ENCODE measurements at regions not wholly inside any gene's neighbourhood (a gene's known extent, or its start where the extent isn't known, plus 50 kb on each side); places are given as distances from the start of the nearest gene placed in this dataset.

DNA sequence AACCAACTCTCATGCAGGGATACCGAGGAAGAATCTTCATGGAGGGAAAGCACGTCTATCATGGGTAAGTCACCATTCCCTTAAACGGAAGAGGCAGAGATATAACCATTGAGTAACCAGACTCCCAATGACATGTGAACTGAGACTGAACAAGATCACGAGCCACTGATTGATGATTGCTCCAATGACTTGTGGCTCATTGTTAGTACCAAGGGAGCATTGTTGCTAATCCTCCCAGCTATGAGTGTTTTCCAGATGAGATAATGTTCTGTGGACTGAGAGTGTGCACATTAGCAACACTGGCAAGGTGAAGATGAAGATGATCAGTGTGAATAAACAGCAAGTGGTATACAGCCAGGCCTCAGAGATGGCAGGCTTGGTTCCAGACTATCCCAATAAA lies 219.2 kb upstream of the MAP3K1 start:
- no peak for FAIRE-seq

DNA sequence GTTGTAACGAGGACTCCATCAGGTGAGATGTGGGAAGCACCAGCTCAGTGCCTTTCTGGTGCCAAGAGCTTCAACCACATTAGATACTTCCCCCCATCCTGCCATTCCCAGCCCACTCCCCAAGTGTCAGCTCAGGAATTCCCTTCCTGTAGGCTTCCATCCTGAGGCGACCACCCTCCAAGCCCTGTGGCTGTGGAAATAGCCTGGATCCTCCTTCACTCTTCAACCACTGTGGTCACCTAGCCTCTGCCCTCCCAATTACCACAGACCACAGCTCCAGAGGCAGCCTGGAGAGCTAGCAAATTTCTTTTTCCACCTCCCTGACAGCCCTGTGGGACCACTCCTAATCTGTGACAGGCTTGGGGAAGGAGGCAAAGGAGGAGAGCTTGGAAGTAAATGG lies 219.8 kb upstream of the MAP3K1 start:
- FAIRE-seq = no peak

More for the DNA sequence above, 219.2 kb upstream of the MAP3K1 start:
- no peak for DNase-seq (ENCODE audit: insufficient read length, low spot score)

DNA sequence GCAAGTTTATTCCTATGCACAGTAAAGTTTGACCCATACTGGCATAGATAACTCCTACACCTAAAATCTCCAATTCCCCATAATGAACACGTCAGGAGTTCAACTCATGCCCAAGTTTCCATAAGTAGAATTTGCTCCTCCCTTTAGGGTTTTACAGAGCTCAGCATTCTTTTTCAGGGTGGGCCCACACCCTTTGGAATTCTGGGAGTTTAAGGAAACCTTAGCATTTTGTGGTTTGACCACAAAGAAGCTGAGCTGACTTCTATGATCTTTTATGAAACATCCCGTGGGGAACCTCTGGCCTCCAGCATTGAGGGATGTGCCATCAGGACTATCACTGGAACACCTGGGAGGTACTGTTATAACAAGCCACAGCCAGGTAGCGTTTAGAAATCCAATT lies 220.6 kb upstream of the MAP3K1 start:
- FAIRE-seq (no peak), DNase-seq (ENCODE audit: insufficient read length, low spot score) (no peak)

More for the DNA sequence above, 219.8 kb upstream of the MAP3K1 start:
- no peak for DNase-seq (ENCODE audit: insufficient read length, low spot score)

DNA sequence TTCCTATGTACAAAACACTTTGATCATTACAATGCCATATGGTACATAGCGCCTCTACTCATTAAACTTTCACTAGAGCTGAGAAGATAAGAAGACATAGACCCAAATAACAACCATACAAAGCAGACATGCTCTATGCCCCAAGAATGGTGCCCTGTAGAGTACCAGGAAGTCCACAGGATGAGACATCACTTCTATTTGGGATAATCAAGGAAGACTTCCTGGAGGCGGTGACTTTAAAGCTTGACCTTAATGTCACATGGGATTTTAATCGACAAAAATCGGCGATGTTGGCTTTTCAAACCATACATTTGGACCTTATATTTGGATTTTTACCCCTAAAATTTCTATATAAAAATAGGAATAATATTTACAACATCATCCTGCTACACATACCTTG lies 224.3 kb upstream of the MAP3K1 start:
- FAIRE-seq = no peak
- no peak for DNase-seq (ENCODE audit: insufficient read length, low spot score)

DNA sequence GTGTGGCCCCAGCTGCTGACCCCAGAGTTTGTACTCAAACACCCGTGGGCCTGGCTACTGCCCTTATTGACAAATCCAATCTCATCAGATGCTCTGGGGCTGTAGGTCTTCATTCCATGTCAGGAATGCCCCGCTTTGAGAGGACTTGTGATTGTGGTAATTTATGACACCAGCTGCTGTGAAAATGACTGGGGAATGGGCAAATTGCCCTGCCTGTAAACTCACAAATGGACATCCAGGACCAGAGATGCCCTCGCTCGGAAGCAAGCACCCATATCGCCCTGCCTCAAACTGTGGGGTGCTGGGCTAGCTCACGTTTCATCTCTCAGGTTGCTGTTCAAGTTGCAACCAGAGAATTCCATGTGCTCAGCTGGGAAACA lies 225.9 kb upstream of the MAP3K1 start:
- no peak for DNase-seq (ENCODE audit: insufficient read length, low spot score)
- FAIRE-seq = no peak

DNA sequence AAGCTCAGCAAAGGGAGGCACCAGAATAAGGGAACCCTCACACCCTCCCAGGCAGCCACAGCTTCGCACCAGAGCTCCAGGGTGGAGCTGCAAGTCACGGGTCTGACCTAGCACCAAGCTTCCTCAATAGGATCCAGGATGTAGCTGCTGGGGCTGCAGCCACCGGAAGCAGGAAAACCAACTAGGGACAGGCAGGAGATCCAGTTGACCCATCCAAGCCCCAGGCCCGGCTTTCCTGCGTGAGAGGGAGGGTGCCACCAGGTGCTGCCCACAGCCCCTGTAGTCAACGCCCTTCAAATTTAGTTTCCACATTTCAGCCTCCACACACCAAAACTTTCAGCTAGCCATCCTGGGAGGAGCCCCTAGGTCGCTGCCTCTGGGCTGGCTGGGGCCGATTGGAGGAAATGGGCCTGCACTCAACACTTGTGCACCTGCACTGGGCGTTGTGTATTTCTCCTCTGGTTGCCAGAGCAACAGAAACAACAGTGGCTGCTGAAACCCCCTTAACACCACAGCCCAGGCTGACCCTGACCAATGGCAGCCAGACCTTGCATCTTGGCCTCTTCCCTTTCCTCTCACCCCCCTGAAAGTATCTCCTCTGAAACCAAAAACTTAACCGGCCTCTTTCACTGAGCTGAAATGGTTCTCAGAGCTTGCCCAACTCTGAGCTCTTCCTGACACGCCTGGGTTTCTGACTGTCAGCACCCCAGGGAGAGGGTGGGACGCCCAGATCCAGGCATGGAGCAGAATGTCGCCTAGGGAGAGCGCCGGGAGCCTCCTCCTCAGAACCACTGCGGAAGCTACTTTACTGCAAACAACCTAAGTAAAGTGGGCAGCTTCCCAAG lies 226.5 kb upstream of the MAP3K1 start:
- no peak for FAIRE-seq

DNA sequence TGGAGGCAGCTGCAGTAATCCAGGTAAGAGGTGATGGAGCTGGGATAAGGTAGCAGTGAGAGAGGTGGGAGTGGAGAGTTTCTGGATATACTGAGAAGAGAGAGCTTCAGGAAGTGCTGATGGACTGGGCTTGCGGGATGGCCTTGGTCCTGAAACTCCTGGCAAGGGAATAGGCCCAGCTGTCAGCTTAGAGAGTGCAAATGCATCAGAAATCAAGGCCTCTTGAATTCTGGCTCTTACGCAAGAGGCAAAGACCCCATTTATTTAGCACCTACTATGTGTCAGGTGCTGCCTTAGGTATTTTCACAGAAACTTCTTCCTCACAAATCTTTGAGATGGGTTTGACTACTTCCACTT lies 227.2 kb upstream of the MAP3K1 start:
- no peak for FAIRE-seq
- DNase-seq (ENCODE audit: insufficient read length, low spot score) = no peak

More for the DNA sequence above, 226.5 kb upstream of the MAP3K1 start:
- no peak for DNase-seq (ENCODE audit: insufficient read length, low spot score)

DNA sequence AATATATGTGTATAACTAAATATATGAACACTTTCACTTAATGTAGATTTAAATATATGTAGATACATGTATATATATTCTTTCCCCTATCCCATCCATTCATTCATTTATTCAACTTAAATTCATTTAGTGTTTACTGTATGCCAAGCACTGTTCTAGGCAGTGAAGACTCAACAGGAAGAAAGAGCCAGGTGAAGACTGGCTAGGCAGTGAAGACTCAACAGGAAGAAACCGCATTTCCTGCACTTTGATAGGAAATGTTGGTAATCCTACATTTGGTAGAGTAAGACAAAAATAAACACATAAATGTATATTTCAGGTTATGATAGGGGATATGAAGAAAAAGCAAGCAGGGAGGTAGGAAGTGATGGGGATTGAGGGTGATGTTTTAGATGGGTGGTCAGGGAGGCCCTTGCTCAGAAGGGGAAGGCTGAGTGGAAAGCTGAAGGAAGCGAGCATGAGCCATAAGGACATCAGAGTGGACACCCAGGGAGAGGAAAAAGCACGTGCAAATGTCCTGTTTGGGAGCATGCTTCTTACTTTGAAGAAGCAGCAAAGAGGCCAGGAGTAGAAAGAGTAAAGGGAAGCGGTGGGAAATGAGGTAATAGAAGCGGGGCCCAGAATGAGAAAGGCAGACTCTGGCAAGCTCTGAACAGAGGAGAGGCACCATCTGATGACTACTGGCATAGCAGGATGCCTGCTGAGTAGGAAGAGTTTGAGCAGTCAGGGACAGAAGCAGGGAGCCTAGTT lies 227.8 kb upstream of the MAP3K1 start:
- no peak for DNase-seq (ENCODE audit: insufficient read length, low spot score)
- FAIRE-seq = no peak

DNA sequence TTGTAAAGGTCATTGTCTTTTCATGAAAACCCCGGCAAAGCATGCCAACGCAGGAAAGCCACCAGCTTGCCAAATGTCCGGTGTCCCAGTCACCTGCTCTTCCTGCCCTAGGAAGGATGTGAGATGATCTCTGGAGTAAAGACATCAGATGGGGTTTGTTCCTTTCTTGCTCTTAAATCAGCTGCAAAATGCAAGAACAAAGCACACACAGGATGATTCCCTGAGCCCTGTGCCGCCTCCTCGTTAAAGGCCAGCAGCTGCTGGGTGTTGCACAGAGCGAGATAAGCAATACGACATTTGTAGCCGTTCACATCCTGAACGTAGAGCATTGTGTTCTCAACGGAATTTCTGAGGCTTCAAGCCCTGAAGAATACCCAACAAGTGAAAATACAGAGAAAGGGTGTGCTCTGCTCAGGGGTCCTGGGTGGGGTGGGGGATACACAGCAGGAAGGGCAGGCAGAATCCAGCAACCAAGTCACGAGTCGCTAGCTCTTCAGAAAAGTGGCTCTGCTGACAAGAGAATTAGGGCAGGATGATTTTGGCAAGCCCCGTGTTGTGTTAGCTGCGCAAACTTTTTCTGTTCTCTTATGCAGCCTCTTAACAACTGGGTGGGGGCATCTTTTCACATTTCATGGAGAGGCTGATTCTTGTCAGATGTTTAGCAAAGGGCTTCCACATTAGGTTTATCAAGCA lies 229.2 kb upstream of the MAP3K1 start:
- DNase-seq (ENCODE audit: insufficient read length, low spot score) = no peak
- no peak for FAIRE-seq

DNA sequence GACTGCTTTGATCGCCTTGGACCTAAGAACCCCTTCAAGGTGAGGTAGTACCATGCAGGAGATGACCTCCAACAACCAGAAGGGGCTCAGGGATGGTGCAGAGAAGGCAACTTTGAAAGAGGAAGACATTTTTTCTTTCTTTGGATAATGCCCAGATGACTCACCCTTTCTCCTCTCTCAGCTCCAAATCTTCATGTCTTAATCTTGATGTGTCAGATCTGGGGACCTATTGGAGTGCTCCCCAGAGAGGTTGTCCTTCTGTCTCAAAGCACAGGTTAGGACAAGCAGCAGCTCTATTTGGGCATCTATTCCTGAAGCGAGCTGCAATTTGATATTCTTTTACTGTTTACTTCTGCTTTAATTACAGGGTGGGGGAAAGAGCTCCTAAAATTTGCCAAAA lies 229.9 kb upstream of the MAP3K1 start:
- DNase-seq (ENCODE audit: insufficient read length, low spot score) (no peak), FAIRE-seq (no peak)

DNA sequence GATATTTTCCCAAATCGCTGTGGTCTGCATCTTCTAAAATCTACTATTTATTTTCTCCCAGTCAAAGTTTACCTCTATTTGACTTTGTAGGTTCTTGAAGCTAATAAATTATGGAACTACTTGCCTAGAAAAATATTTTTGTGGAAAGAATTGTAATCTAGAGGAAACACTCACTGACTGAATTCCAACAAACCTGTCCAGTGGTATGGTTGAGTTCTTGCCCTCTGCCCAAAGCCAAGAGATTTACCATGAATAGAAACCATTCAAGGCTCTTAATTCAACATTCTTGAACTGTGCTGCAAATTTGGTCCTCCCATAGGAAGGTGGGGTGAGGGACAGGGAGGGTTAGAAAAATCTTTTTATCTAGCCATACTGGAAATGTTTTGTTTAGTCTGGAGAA lies 233.9 kb upstream of the MAP3K1 start:
- no peak for FAIRE-seq

DNA sequence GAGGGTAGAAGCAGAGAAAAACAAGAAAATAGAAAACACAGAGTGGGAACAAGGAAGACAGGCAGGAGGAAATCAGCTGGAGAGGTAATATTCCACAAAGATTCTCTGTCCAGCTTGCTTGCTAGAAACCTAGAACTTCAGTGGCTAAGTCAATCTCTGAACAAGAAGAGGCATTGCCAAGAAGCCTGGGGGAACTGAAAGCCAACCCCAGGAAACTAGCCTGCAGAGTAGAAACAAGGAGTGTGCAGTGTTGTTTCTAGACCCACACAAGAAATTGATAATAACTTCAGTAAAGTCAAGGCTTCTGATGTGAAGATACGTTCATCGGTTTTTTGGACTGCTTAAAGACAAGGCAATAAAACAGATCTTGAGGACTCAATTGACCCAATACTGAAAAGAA lies 234.5 kb upstream of the MAP3K1 start:
- no peak for DNase-seq (ENCODE audit: insufficient read length, low spot score)
- FAIRE-seq = no peak

More for the DNA sequence above, 233.9 kb upstream of the MAP3K1 start:
- DNase-seq (ENCODE audit: insufficient read length, low spot score) = no peak

DNA sequence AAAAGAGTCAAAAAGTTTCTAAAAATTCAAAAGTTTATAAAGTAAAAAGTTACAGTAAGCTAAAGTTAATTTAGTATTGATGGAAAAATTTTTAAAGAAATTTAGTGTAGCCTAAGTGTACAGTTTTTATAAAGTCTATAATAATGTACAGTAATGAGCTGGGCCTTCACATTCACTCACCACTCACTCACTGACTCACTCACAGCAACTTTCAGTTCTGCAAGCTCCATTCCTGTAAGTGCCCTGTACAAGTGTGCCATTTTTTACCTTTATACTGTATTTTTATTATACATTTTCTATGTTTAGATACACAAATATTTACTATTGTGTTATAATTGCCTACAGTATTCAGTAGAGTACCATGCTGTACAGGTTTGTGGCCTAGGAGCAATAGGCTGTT lies 239.5 kb upstream of the MAP3K1 start:
- FAIRE-seq (peak; percentile 40), DNase-seq (ENCODE audit: insufficient read length, low spot score) (no peak)

DNA sequence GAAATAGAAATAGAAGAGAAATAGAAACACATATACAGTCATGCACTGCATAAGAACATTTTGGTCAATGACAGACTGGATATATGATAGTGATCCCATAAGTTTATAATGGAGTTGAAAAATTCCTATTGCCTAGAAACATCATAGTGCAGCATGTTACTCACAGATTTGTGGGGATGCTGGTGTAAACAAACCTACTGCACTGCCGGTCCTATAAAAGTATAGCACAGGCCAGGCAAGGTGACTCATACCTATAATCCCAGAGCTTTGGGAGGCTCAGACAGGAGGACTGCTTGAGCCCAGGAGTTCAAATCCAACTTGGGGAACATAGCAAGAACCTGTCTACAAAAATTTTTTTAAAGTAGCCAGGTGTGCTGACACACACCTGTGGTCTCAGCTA lies 240.6 kb upstream of the MAP3K1 start:
- FAIRE-seq (no peak), DNase-seq (ENCODE audit: insufficient read length, low spot score) (no peak)

DNA sequence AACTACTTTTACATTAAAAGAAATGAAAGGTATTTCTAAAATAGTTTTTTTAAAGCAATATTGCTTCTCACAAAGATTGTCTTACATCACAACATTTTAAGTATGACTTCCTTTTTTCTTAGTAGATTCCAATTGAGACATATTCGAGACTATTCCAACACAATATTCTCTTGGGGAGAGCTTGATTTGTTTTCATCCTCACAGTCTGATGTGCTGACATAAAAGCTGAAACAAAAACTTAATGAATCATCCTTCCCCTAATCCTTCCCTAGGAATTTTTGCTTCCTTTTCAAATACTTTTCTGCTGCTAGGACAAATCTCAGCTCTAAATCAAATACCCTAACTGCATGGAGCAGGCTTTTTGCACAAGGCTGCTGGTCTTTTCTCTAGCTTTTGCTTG lies 245.8 kb upstream of the MAP3K1 start:
- FAIRE-seq (no peak), DNase-seq (ENCODE audit: insufficient read length, low spot score) (peak; percentile 36)

DNA sequence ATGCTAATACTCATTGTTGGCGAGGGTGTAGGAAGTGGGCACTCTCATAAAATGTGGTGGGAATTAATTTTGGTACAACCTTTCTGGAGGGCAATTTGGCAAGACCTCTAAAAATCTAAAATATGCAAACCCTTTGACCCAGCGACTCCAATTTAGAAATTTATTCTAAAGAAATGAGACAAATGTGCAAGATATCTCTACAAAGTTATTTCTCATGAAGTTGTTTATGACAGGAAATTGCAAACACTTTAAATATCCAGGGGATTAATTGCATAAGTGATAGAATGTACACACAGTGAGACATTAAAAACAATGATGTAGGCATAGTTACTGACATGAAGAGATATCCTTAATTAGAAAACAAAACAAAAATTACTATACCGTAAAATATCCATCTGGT lies 246.3 kb upstream of the MAP3K1 start:
- no peak for FAIRE-seq
- no peak for DNase-seq (ENCODE audit: insufficient read length, low spot score)

DNA sequence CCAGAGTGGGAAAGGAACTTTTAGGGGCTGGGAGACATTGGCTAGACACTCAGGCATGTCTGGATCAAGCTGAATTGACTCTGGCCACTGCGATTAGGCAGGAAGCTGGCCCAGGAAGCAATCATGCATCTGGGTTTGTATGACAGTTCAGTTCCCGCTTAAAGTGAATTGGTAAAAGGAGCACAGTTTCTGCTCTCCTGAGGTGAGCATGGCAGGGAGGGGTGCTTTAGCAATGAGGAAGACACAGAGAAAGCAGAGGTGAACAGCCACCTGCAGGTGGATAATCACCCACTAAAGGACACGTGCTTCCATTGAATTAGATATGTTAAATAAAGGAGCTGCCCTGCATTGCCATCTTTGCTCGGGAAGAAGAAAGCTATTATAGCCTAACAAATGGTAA lies 248.1 kb upstream of the MAP3K1 start:
- no peak for FAIRE-seq
- DNase-seq (ENCODE audit: insufficient read length, low spot score) = no peak

DNA sequence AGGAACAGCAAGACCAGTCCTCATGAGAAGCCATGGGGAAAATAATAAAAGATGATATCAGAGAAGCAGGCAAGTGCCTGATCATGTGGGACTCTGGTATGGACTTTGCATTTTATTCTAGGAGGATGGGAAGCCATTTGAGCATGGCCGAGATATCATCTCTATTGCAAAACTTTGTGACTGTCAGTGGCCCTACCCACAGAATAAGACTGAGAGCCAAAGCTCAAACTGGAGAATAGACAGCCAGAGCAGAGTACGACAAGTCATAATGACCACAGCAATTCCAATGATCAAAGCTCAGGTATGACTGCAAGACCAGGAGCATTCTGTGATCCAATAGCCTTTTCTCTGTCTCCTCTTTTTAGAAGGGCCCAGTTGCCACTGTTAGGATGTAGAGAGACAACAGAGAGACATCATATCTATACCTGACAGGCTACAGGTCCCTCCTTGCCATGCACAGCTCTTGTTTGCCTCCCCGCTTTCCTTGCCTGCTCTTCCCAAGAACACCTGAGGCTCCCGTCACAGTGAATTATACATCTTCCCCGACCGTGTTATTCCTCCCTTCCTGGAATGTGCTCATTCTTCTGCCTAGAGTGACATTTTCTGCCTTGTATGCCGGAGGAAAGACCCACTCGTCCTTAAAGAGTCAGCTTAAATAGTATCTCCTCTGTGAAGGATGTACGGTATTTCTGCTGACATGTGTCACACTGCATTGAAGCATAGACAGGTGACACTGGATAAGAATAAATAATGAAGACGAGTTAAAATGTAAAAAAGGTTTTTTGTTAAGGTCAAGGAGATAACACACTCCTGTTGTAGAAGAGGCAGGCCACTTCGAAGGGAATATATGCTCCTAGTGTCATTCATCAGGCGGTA lies 248.7 kb upstream of the MAP3K1 start:
- FAIRE-seq = no peak

DNA sequence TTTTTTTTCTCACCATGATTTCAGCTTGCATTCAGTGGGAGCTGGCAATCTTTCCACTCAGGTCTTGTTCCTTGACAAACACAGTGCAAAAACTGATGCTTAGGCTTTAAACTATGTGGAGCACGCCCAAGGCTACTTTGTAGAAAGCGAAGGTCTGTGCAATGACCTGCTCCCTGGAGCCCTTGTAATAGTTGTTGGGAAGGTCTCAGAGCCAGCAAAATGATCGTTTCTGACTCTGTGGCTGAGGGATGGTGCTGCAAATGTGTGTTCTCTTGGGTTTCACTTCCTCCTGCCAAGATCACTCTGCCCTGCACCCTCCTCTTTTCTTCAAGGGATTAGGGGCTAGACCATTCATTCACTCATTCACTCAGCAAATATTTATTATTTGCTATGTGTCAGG lies 249.7 kb upstream of the MAP3K1 start:
- FAIRE-seq (no peak), DNase-seq (ENCODE audit: insufficient read length, low spot score) (no peak)

More for the DNA sequence above, 248.7 kb upstream of the MAP3K1 start:
- no peak for DNase-seq (ENCODE audit: insufficient read length, low spot score)

DNA sequence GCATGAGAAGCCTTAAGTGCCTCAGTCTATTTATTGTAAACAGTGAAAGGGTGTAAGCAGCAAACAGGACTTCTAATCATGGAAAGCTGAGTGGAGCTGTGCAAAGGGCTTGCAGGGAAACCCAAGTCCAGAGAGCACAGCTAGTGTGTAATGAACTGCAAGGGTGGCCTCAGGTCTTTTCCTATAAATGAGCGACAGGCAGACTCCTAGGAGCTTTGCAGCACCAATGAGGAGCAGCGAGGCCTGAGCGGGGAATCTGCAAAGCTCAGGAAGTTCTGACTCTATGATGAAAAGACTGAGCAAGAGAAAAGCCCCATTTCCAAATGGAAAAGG lies 250.1 kb upstream of the MAP3K1 start:
- no peak for FAIRE-seq
- DNase-seq (ENCODE audit: insufficient read length, low spot score) = no peak
